SHP77 (cell line): ENCODE measurements at regions not wholly inside any gene's neighbourhood (a gene's known extent, or its start where the extent isn't known, plus 50 kb on each side); places are given as distances from the start of the nearest gene placed in this dataset.

Source experiments
- DNase-seq, 2 experiments: peaks; one replicate each; lab custom pipeline; 2025; lab: John Stamatoyannopoulos, UW

DNA sequence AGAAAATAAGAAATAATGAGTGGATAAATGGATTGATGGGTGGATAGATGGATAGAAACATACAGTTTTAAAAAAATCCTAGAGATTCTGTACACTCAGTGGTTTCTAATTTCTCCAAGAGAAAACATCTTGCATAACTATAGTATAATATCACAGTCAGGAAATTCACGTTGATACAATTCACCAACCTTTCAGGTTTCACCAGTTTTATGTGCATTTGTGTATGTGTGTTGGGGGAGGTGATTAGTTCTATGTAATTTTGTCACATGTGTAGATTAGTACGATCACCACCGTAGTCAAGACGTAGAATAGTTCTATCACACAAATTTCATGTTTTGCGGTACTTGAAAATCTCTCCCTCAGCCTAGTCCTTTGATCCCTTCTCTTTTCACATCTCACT lies 288.2 kb upstream of the LRATD1 start:
- DNase-seq = no peak

GRCh38 chr2:14348247-14348646 lies 284.3 kb upstream of the LRATD1 start:
- no peak for DNase-seq

- no peak for DNase-seq
These were observed 281.7 kb upstream of the LRATD1 start for GRCh38 chr2:14350856-14351255.

DNA sequence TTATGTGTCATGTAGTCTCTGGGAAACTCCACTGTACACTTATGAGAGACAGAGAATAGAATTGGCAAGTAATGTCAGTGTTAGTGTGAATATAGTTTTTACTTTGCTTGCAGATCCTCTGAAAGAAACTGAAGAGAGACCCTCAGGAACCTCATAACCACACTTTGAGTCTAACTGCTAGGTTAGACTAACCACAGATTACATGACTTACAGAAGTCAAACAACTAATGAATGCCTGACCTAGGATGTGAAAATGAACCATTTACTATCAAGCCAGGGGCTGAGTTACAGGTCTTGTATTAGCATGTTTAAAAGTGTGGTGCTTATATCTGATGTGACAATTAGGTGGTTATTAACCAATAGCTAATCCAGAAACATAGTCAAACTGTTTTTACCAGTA lies 280.4 kb upstream of the LRATD1 start:
- DNase-seq = no peak

DNA sequence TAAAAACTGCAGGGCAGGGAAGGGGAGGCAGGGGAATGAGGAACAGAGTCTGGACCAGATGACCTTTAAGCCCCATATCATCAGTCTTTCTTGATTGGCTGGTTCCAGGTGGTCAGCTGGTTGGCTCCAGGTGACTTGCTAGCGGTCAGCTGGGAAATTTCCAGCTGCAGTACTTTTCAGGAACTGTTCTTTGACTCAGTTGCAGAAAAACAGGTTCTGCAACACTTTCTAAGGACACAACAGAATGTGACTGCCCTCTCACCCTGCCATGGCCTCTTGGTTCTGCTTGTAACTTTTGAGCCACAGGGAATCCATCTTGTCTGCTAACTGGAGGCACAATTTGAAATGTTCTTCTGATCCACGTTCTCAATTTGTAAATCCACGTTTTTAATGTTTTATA lies 278.3 kb upstream of the LRATD1 start:
- no peak for DNase-seq

DNA sequence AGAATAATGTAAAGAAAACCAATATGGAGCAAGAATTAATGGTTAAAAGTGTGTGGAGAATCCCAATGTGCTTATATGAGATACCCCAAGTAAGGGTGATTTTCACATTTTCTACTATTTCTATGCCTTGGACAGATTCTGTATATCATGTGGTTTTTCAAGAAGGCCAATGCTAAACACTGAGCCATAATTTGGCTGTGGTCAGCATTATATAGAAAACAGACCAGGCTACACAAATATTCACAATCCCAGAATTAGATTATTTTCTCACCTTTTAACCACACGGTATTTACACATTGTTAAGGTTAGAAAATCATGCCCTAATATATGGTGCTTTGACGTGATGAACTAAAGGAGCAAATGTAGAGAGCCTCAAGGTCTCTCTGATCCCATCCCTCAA lies 277.4 kb upstream of the LRATD1 start:
- no peak for DNase-seq

DNA sequence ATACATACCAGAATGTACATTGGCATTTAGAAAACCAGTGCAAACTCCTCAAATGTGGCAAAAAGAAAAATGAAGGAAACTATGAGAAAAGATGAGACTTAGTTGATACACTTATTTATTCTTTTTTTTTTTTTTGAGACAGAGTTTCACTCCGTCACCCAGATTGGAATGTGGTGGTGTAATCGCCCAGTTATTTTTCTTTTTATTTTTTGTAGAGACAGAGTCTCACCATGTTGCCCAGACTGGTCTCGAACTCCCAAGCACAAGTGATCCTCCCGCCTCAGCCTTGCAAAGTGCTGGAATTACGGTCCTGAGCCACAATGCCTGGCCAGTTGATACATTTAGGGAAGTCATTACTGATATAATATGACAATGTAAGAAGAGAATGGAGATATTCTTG lies 274.2 kb upstream of the LRATD1 start:
- DNase-seq = no peak

DNA sequence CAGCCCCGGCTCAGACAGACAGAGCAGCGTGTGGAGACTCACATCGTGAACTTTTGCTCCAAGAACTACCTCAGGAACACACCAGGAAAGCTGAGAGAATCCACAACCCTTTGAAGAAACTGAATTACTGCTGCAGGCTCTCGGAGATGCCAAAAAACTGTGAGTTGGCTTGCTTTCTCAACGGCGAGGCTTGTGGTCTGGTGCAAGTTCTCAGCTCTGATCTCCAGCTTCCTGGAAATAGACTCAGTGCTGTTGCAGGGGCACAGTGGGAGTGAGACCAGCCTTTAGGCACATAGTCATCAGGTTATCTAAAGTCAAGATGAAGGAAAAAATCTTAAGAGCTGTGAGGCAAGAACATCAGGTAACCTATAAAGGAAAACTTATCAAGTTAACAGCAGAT lies 273.7 kb upstream of the LRATD1 start:
- no peak for DNase-seq

DNA sequence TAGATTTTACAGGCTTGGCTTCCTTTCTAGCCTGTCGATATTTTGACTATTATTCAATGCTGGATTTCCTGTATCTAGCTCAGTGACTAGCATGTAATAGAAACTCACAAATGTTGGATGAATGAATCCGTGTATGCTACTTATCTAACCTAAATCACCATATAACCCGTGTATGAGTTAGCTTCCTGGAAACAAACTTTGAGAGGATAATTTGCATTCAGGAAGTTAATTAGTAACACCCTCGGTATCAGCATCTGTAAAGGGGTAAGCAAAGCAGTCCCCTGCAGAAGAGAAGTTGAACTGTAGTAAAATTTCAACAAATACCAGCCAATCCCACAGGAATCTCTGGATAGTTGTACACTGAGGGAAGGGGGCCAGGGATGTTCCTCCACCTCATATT lies 269.4 kb upstream of the LRATD1 start:
- no peak for DNase-seq

GRCh38 chr2:14363976-14364375 lies 268.5 kb upstream of the LRATD1 start:
- no peak for DNase-seq

GRCh38 chr2:14364471-14364870 lies 268.0 kb upstream of the LRATD1 start:
- no peak for DNase-seq

- DNase-seq = no peak
These were observed 247.5 kb upstream of the LRATD1 start for GRCh38 chr2:14385043-14385442.

GRCh38 chr2:14387332-14387731 lies 245.2 kb upstream of the LRATD1 start:
- DNase-seq = no peak

GRCh38 chr2:14388724-14389123 lies 243.8 kb upstream of the LRATD1 start:
- no peak for DNase-seq

- no peak for DNase-seq
These were observed 235.9 kb upstream of the LRATD1 start for GRCh38 chr2:14396533-14397083.

DNA sequence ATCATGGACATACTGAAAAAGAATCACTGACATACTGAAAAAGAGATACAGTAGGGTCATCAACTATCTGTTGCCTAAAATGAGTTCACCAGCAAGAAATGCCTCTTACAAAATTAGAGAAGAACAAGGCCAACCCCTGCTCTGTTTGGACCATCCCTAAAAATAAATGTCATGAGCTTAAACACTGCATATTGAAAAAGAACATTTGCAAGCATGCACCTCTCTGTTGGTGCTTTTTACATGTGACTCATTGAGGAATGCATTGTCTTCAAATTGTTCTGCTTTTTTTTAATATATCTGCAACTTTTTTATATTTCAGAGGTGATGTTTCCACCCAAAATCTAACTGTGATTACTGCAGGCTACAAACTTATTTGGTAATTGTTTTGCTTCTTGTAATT lies 233.9 kb upstream of the LRATD1 start:
- no peak for DNase-seq

DNA sequence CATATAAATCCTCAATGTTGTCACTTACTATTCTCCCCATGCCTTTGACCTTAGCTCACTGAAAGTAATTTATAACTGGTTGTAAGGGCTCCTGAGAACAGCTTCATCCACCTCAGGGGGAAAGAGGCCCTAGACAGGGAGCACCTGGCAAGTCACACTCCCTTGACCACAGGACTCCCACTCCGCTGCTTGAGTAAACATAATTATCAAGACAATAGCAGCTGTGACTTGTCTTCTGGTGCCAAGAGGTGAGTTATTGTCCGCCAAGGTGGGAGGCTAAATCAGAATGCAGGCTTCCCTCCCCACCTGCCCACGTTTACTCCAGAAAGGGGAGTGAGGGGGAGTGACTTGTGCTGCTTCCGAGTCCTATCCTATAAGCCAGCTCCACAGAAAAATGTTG lies 230.6 kb upstream of the LRATD1 start:
- DNase-seq = peak; percentile 100

- DNase-seq = no peak
These were observed 223.8 kb upstream of the LRATD1 start for GRCh38 chr2:14408695-14409094.

GRCh38 chr2:14417551-14417950 lies 215.0 kb upstream of the LRATD1 start:
- DNase-seq = no peak

- DNase-seq = no peak
These were observed 214.4 kb upstream of the LRATD1 start for GRCh38 chr2:14418115-14418514.

DNA sequence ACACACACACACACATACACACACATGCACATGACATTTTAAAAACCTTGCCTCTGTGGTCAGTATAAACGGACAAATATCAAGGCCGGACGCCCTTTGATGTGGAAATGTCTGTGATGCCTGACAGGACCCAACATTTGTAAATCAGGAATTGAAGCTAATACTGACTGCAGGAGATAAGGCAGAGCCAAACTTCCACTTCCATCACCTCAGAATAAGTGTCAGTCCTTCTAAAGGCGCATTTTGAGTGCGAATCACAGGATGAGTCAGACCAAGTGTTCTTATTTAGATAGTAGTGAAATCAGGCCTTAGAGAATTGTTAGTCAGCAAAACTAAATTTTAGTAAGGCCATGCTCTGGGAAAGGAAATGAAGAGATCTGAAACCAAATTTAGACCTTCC lies 211.7 kb upstream of the LRATD1 start:
- DNase-seq = no peak

DNA sequence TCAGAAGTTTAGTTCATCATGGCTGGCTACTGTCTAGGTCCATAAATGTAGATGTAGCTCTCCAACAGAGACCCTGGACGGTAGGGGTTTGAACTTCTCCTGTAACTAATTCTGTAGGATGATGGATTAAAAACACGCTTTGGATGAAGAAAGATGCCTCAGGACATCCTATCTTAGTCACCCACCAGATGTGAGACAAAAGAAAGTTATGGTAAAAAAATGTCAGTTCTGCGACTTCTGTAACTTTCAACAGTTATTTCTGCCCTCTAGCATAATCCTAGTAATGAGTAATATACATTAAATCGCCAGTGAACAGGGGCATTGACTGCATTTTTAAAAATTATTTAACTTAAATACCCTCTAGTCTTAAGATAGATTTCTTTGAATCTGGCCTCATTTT lies 210.1 kb upstream of the LRATD1 start:
- no peak for DNase-seq

DNA sequence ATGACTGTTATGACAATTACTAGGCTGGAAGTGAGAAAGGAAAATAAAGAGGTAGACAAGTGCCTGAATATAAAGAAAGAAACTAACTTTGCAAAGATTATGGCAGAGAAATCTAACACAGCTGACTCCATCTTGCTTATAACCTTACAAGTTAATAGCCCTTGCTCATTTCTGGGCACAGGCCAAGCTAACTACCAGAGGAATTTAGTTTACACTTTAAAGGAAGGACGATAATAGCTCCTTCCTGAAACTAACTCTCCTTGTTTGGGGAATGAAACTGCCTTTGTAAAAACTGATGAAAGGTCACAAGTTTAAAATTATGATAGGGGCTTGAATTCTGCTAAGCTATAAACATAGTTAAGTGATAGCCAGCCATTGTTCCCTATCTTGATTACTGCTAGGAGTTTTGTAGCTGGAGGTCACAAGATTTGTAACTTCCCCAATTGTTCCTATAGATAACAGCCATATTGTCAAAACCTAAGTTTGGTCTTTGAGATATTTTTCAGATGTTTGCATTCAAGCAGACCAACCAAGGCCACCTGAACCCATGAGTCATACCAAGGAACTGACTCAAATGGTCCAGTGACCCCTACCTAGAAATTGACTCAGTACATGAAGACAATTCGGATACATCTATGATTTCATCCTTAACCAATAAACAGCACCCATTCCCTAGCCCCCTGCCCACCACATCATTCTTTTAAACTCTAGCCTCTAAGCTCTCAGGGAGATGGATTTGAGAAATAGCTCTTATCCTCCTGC lies 209.2 kb upstream of the LRATD1 start:
- DNase-seq = no peak
